ENCODE measurements at regions not wholly inside any gene's neighbourhood (a gene's known extent, or its start where the extent isn't known, plus 50 kb on each side); places are given as distances from the start of the nearest gene placed in this dataset.

DNA sequence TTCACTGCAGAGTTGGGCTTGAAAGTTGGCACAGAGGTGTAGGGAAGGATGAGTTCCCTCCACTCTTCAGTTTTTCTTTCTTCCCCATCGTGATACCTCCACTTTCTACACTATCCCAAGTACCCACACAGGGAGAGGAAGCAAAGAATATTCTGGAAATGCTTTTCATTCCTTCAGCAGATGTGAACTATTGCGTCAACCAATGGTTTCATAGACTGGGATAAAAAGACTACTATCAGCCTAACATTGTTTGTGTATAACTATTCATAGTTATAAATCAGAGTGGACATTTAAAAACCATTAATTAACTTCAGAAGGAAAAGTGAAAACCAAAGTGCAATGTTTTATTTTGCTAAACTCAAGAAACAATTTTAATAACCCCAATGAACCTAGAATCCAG lies 63.6 kb upstream of the MAMDC2 start (continued):
- TF ChIP-seq, protein P1, sequence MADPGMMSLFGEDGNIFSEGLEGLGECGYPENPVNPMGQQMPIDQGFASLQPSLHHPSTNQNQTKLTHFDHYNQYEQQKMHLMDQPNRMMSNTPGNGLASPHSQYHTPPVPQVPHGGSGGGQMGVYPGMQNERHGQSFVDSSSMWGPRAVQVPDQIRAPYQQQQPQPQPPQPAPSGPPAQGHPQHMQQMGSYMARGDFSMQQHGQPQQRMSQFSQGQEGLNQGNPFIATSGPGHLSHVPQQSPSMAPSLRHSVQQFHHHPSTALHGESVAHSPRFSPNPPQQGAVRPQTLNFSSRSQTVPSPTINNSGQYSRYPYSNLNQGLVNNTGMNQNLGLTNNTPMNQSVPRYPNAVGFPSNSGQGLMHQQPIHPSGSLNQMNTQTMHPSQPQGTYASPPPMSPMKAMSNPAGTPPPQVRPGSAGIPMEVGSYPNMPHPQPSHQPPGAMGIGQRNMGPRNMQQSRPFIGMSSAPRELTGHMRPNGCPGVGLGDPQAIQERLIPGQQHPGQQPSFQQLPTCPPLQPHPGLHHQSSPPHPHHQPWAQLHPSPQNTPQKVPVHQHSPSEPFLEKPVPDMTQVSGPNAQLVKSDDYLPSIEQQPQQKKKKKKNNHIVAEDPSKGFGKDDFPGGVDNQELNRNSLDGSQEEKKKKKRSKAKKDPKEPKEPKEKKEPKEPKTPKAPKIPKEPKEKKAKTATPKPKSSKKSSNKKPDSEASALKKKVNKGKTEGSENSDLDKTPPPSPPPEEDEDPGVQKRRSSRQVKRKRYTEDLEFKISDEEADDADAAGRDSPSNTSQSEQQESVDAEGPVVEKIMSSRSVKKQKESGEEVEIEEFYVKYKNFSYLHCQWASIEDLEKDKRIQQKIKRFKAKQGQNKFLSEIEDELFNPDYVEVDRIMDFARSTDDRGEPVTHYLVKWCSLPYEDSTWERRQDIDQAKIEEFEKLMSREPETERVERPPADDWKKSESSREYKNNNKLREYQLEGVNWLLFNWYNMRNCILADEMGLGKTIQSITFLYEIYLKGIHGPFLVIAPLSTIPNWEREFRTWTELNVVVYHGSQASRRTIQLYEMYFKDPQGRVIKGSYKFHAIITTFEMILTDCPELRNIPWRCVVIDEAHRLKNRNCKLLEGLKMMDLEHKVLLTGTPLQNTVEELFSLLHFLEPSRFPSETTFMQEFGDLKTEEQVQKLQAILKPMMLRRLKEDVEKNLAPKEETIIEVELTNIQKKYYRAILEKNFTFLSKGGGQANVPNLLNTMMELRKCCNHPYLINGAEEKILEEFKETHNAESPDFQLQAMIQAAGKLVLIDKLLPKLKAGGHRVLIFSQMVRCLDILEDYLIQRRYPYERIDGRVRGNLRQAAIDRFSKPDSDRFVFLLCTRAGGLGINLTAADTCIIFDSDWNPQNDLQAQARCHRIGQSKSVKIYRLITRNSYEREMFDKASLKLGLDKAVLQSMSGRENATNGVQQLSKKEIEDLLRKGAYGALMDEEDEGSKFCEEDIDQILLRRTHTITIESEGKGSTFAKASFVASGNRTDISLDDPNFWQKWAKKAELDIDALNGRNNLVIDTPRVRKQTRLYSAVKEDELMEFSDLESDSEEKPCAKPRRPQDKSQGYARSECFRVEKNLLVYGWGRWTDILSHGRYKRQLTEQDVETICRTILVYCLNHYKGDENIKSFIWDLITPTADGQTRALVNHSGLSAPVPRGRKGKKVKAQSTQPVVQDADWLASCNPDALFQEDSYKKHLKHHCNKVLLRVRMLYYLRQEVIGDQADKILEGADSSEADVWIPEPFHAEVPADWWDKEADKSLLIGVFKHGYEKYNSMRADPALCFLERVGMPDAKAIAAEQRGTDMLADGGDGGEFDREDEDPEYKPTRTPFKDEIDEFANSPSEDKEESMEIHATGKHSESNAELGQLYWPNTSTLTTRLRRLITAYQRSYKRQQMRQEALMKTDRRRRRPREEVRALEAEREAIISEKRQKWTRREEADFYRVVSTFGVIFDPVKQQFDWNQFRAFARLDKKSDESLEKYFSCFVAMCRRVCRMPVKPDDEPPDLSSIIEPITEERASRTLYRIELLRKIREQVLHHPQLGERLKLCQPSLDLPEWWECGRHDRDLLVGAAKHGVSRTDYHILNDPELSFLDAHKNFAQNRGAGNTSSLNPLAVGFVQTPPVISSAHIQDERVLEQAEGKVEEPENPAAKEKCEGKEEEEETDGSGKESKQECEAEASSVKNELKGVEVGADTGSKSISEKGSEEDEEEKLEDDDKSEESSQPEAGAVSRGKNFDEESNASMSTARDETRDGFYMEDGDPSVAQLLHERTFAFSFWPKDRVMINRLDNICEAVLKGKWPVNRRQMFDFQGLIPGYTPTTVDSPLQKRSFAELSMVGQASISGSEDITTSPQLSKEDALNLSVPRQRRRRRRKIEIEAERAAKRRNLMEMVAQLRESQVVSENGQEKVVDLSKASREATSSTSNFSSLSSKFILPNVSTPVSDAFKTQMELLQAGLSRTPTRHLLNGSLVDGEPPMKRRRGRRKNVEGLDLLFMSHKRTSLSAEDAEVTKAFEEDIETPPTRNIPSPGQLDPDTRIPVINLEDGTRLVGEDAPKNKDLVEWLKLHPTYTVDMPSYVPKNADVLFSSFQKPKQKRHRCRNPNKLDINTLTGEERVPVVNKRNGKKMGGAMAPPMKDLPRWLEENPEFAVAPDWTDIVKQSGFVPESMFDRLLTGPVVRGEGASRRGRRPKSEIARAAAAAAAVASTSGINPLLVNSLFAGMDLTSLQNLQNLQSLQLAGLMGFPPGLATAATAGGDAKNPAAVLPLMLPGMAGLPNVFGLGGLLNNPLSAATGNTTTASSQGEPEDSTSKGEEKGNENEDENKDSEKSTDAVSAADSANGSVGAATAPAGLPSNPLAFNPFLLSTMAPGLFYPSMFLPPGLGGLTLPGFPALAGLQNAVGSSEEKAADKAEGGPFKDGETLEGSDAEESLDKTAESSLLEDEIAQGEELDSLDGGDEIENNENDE (IDR thresholded peaks at IDR 0.05; ENCODE audit: insufficient replicate concordance, low read length), result no peak
- TF ChIP-seq CEBPB (IDR thresholded peaks at IDR 0.05; ENCODE audit: low read depth, low read length) (no peak), ASH2L (IDR thresholded peaks at IDR 0.05; ENCODE audit: low read length) (no peak), HDAC6 (IDR thresholded peaks at IDR 0.05; ENCODE audit: low read depth, low read length) (no peak), RAD21 (IDR thresholded peaks at IDR 0.05 in 1 of 2, conservative IDR thresholded peaks at IDR 0.05 in 1 of 2; ENCODE audit: low read depth in 2 of 2, low read length in 2 of 2) (no peak), POU5F1 (IDR thresholded peaks at IDR 0.05; ENCODE audit: low read depth, low read length) (no peak), KDM1A (IDR thresholded peaks at IDR 0.05; ENCODE audit: borderline replicate concordance, low read length) (no peak)

All from H1 (cell line).